GM13976 (cell line): ENCODE measurements at regions not wholly inside any gene's neighbourhood (a gene's known extent, or its start where the extent isn't known, plus 50 kb on each side); places are given as distances from the start of the nearest gene placed in this dataset.

ENCODE experiments used
- DNase-seq: peaks from one replicate; pipeline ENCODE4 v3.0.0; 2012; ENCODE audit warnings: low spot score
- in situ Hi-C: fragments of 300-500 bp; cut with MboI; formaldehyde crosslinking; loops from one replicate; pipeline ENCODE4 v1.12.0; 2022; ENCODE audit warnings: low sequenced_read_pairs, mixed read lengths, inconsistent platforms; ENCODE audit not compliant: unreplicated experiment
- TF ChIP-seq, protein P1 (sequence below): IDR thresholded peaks from 2 replicates; pipeline ENCODE4 v1.5.1; 2012; ENCODE audit warnings: borderline replicate concordance, mild to moderate bottlenecking; ENCODE audit not compliant: insufficient read depth; ENCODE audit errors: extremely low read depth, missing control alignments, control extremely low read depth

DNA sequence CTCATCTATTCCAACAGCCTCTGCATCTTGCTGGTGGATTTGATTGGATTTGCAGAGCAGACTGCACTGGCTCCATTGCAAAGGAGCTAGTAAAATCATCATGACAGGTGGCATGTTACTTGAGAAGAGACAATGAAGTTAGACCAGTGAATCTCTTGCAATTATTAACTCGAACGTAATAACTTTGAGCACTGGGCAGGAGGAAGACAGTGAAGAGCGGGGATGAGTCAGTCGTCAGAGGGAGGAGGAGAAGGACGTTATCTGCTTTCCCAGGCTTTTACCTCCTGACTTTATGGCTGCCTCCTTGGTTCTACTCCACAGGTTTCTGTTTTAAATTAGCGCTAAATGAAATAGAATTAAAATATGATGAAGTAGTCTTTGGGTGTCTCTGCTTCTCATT, 257.8 kb upstream of the IPO5 start:
- in situ Hi-C loops: no loop called here
- TF ChIP-seq, protein P1, sequence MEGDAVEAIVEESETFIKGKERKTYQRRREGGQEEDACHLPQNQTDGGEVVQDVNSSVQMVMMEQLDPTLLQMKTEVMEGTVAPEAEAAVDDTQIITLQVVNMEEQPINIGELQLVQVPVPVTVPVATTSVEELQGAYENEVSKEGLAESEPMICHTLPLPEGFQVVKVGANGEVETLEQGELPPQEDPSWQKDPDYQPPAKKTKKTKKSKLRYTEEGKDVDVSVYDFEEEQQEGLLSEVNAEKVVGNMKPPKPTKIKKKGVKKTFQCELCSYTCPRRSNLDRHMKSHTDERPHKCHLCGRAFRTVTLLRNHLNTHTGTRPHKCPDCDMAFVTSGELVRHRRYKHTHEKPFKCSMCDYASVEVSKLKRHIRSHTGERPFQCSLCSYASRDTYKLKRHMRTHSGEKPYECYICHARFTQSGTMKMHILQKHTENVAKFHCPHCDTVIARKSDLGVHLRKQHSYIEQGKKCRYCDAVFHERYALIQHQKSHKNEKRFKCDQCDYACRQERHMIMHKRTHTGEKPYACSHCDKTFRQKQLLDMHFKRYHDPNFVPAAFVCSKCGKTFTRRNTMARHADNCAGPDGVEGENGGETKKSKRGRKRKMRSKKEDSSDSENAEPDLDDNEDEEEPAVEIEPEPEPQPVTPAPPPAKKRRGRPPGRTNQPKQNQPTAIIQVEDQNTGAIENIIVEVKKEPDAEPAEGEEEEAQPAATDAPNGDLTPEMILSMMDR: no peak
- DNase-seq: no peak

DNA sequence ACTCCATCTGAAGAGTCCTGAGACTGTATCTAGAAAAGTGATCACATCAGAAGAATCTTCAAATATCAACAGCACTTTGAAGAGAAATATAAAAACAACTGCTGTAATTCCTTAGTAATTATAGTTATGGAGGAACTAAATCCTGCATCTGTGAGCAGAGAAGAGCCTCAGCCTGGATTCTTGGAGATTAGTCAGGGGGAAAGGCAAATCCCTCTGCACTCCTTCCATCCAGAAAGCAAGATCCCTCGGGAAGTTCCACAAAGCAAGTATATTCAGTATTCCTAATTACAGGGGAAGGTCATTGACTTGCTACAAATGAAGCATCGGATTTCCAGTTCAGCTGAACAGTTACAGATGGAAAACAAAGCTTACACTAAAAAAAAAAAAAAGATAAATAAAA, 256.6 kb upstream of the IPO5 start:
- in situ Hi-C loops: no loop called here
- TF ChIP-seq, protein P1: no peak
- no peak for DNase-seq

DNA sequence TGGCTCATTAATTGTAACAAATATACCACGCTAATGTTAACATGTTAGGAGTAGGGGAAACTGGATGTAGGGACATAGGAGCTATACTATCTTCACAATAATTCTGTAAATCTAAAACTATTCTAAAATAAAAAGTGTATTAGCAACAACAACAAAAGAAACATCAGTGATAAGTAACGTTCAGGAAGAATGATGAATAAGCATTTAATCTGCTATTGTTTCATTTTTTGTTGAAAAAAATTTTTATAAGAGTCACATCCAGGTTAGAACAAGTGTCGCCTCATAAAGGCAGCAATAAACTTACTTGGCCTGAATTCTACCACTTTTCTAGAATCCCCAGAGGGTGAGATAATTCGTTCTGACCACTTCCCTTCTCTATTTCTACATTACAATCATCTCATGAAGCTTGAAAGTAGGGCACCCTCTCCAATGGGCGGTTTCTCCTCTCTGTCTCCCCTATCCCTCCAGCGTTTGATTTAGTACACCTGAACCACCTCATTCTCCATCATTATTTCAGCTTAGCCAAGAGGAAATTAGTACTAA, 253.1 kb upstream of the IPO5 start:
- TF ChIP-seq, protein P1: no peak
- in situ Hi-C loops: no loop called here
- no peak for DNase-seq

DNA sequence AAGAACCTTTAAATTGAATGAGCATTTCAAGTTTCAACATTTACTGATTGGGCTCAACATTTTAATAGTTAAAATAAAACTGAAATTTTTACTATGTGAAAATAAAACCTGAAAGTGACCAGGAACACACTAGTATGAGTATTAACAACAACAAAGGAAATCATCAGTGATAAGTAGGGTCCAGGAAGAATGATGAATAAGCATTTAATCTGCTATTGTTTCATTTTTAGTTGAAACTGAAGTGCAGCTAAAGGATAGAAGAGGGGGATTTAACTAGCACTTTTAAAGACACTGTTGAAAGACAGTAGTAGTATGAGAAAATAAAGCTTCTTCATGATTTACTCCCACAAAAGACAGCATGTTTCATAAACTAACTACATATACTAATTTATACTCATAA, 250.9 kb upstream of the IPO5 start:
- in situ Hi-C loops: no loop called here
- TF ChIP-seq, protein P1: no peak
- no peak for DNase-seq

DNA sequence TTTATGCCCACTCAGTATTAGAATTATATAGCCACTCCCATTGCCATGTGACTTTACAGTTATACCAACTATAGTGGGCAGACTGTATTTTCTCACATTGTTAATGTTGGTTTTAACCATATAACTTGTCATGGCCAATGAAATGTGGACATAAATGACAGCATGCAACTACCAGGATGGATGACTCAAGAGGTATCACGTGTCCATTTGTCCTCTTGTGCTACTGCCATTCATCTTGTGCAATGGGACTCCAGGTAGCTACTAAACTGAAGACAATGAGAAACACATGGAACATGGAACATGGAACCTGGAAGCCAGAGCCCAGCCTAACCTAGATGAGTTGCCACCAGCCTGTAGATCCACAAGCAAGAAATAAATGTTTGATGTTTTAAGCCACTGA, 242.7 kb upstream of the IPO5 start:
- DNase-seq: no peak
- in situ Hi-C loops: no loop called here
- TF ChIP-seq, protein P1: no peak

DNA sequence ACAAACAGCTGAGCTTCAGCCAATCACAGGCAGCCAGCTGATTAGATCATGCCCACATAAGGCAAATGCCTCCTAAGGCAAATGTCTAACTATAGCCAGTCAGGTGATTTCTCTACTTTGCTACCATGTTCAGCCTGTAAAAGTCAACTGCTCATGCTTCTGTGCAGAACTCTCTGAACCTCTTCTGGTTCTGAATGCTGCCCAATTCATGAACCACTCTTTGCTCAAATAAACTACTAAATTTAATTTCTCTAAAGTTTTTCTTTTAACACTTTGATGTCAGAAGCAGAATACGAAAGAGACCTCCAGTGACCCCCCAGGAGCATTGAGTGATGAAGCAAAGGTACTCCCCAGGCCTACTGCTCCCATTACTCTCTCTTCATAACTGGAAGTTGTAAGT, 240.7 kb upstream of the IPO5 start:
- TF ChIP-seq, protein P1: no peak
- in situ Hi-C loops: no loop called here
- DNase-seq: no peak

DNA sequence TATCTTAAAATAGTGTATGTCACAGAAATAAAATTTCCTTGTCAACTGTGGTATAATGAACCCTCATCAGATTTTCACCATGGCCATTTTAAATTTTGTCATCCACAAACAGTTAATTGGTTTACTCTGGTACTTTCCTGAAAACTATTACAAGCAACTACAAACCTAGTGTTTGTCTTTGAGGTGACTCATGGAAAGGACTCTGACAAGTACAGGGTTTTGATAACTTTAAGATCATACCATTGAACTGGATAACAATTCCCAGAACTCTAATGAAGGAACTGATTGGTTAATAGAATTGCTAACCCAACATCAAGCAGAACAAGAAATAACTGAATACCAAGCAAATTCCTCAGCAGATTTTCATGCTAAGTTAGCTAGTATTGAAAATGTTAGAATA, 237.7 kb upstream of the IPO5 start:
- in situ Hi-C loops: no loop called here
- TF ChIP-seq, protein P1: no peak

More for the DNA sequence above, 237.7 kb upstream of the IPO5 start:
- no peak for DNase-seq
